Naive thymus-derived CD4-positive, alpha-beta T cell (primary cell): ENCODE measurements at regions not wholly inside any gene's neighbourhood (a gene's known extent, or its start where the extent isn't known, plus 50 kb on each side); places are given as distances from the start of the nearest gene placed in this dataset.

ENCODE experiments used
- ATAC-seq: fragments of 150-1000 bp; cut with Tn5 transposase; 2 replicates; pipeline ENCODE4 v1.10.0; 2021; ENCODE audit warnings: mild to moderate bottlenecking, moderate library complexity
- CTCF ChIA-PET: fragments of 350-600 bp; sonication (Branson Sonifier 250); formaldehyde crosslinking; loops from one replicate; lab custom pipeline; 2021; ENCODE audit warnings: antibody characterized with exemption; lab: Charles Lee
- POLR2A ChIA-PET: fragments of 350-600 bp; sonication (Branson Sonifier 250); formaldehyde crosslinking; loops from one replicate; lab custom pipeline; 2021; ENCODE audit warnings: antibody characterized with exemption, inconsistent platforms; lab: Charles Lee
- DNase-seq, 9 donors: peaks; one replicate each; pipeline versions ENCODE4 v3.0.0 to v3.0.0-alpha.2; 2020 to 2022; ENCODE audit warnings: mixed read lengths in 1 of 9
- H3K27ac ChIP-seq: one replicate; pipeline ENCODE4 v1.7.0; 2013; ENCODE audit warnings: mild to moderate bottlenecking, low read depth, low read length, moderate library complexity
- H3K27me3 ChIP-seq, 2 donors: one replicate each; pipeline ENCODE4 v1.7.0; 2013; ENCODE audit warnings: low read length in 2 of 2, mild to moderate bottlenecking in 2 of 2, moderate library complexity in 2 of 2; ENCODE audit not compliant: control insufficient read depth in 2 of 2, insufficient read depth in 2 of 2
- H3K36me3 ChIP-seq, 3 experiments: 1 replicate in 2 of 3; 2 replicates in 1 of 3; pipeline ENCODE4 v1.7.0; 2013; ENCODE audit warnings: low read length in 3 of 3, mild to moderate bottlenecking in 3 of 3, moderate library complexity in 1 of 3; ENCODE audit not compliant: insufficient read depth in 3 of 3, control insufficient read depth in 2 of 3
- H3K4me1 ChIP-seq, 2 donors: one replicate each; pipeline ENCODE4 v1.7.0; 2013; ENCODE audit warnings: low read length in 2 of 2, mild to moderate bottlenecking in 2 of 2, moderate library complexity in 1 of 2; ENCODE audit not compliant: control insufficient read depth in 2 of 2, insufficient read depth in 2 of 2
- H3K4me3 ChIP-seq: 2 replicates; pipeline ENCODE4 v1.7.0; 2013; ENCODE audit warnings: mild to moderate bottlenecking, low read length
- H3K9me3 ChIP-seq, 3 experiments: 1 replicate in 2 of 3; 2 replicates in 1 of 3; pipeline ENCODE4 v1.7.0; 2013; ENCODE audit warnings: low read length in 3 of 3; ENCODE audit not compliant: control insufficient read depth in 2 of 3
- H3K27ac Mint-ChIP-seq, 9 donors: one replicate each; pipeline ENCODE4 v1.8.0; 2020 to 2022; ENCODE audit warnings: mixed read lengths in 9 of 9, mild to moderate bottlenecking in 8 of 9, moderate library complexity in 5 of 9, inconsistent platforms in 2 of 9
- H3K27me3 Mint-ChIP-seq, 5 donors: one replicate each; pipeline ENCODE4 v1.8.0; 2021 to 2022; ENCODE audit warnings: mixed read lengths in 5 of 5, mild to moderate bottlenecking in 1 of 5
- H3K36me3 Mint-ChIP-seq, 5 donors: one replicate each; pipeline ENCODE4 v1.8.0; 2020 to 2022; ENCODE audit warnings: mixed read lengths in 5 of 5, mild to moderate bottlenecking in 3 of 5, inconsistent platforms in 1 of 5
- H3K4me1 Mint-ChIP-seq, 7 donors: one replicate each; pipeline ENCODE4 v1.8.0; 2020 to 2022; ENCODE audit warnings: mixed read lengths in 7 of 7, mild to moderate bottlenecking in 3 of 7, inconsistent platforms in 1 of 7
- H3K4me3 Mint-ChIP-seq, 10 donors: one replicate each; pipeline ENCODE4 v1.8.0; 2020 to 2022; ENCODE audit warnings: mild to moderate bottlenecking in 10 of 10, mixed read lengths in 10 of 10, moderate library complexity in 6 of 10, inconsistent platforms in 2 of 10
- H3K9me3 Mint-ChIP-seq, 11 donors: one replicate each; pipeline ENCODE4 v1.8.0; 2020 to 2022; ENCODE audit warnings: mixed read lengths in 11 of 11, mild to moderate bottlenecking in 4 of 11, inconsistent platforms in 1 of 11, moderate library complexity in 1 of 11
- intact Hi-C, 2 donors: fragments of 100-400 bp; cut with micrococcal nuclease; formaldehyde crosslinking; loops; one replicate each; pipeline ENCODE4 v1.15.1; 2023

GRCh38 chr11:37942081-37942480, 1344.0 kb upstream of the RAG2 start:
- no peaks in the 10 kb centered on the region for H3K27me3 ChIP-seq
- H3K9me3 Mint-ChIP-seq = peaks cover 0 to 41% (median 12%) of the 10 kb centered on the region in 11 donors
- intact Hi-C loops = loop anchor here in 1 of 2 donors (10.0 kb wide), 1 partner anchor 853 kb away; no protein-coding TSS in a partner anchor
- H3K9me3 ChIP-seq = peaks cover 0 to 10% (median 0%) of the 10 kb centered on the region in 3 experiments
- ChIA-PET CTCF (no interaction called here), POLR2A (no interaction called here)
- no peaks in the 10 kb centered on the region for H3K4me1 Mint-ChIP-seq
- no peaks in the 10 kb centered on the region for H3K27me3 Mint-ChIP-seq
- no peak for DNase-seq
- H3K36me3 ChIP-seq = no peaks in the 10 kb centered on the region
- no peaks in the 10 kb centered on the region for H3K4me1 ChIP-seq
- no peak for ATAC-seq
- no peak overlapping the region for H3K27ac ChIP-seq
- no peak overlapping the region for H3K27ac Mint-ChIP-seq
- H3K36me3 Mint-ChIP-seq = no peaks in the 10 kb centered on the region
- H3K4me3 Mint-ChIP-seq = no peak overlapping the region
- no peak overlapping the region for H3K4me3 ChIP-seq

DNA sequence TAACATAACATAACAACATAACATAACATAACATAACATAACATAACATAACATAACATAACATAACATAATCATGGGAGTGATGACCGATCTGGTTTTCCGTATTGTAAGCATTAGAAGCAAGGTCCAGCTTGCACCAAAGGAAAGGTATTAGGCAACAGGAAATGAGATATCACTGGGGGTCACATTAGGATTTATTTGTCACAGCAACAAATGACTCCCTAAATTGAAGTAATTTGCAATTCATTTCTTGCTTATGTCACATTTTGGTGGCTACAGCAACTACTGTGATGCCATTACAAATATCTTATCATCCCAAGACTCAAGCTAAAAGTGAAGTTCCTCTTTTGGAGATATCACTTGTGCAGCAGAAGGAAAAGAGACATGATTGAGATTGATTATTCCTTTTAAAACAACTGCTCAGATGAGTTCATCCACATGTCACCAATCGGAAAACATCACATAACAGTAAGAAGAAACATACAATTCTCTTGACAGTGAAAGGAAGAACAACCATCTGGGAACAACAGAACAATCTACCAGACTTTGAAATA, 1331.1 kb upstream of the RAG2 start:
- intact Hi-C loops = loop anchor here in 1 of 2 donors (10.0 kb wide), 1 partner anchor 506 kb away; no protein-coding TSS in a partner anchor
- no peak overlapping the region for H3K27ac Mint-ChIP-seq
- ATAC-seq = no peak
- no peaks in the 10 kb centered on the region for H3K4me1 ChIP-seq
- peaks cover 0 to 13% (median 0%) of the 10 kb centered on the region in 11 donors for H3K9me3 Mint-ChIP-seq
- POLR2A ChIA-PET = no interaction called here
- no peaks in the 10 kb centered on the region for H3K27me3 Mint-ChIP-seq
- no peaks in the 10 kb centered on the region for H3K27me3 ChIP-seq
- no peaks in the 10 kb centered on the region for H3K4me1 Mint-ChIP-seq
- H3K36me3 ChIP-seq = no peaks in the 10 kb centered on the region
- H3K36me3 Mint-ChIP-seq = no peaks in the 10 kb centered on the region
- H3K9me3 ChIP-seq = no peaks in the 10 kb centered on the region
- no peak overlapping the region for H3K4me3 Mint-ChIP-seq
- DNase-seq = no peak
- no peak overlapping the region for H3K4me3 ChIP-seq
- H3K27ac ChIP-seq = no peak overlapping the region
- CTCF ChIA-PET = interaction anchor here (0.5 kb wide), 1 partner anchor 627 kb away, joined by 3 read pairs; no protein-coding TSS in a partner anchor

GRCh38 chr11:37926772-37927171, 1328.7 kb upstream of the RAG2 start:
- Mint-ChIP-seq H3K27me3 (no peaks in the 10 kb centered on the region), H3K27ac (no peak overlapping the region), H3K4me1 (no peaks in the 10 kb centered on the region), H3K9me3 (peaks cover 0 to 11% (median 0%) of the 10 kb centered on the region in 11 donors), H3K36me3 (no peaks in the 10 kb centered on the region), H3K4me3 (no peak overlapping the region)
- ChIA-PET POLR2A (no interaction called here), CTCF (no interaction called here)
- intact Hi-C loops = loop anchor here in 1 of 2 donors (10.0 kb wide), 1 partner anchor 508 kb away; no protein-coding TSS in a partner anchor
- DNase-seq = no peak
- H3K27me3 ChIP-seq = no peaks in the 10 kb centered on the region
- H3K9me3 ChIP-seq = no peaks in the 10 kb centered on the region
- ATAC-seq = no peak
- H3K36me3 ChIP-seq = no peaks in the 10 kb centered on the region
- H3K4me3 ChIP-seq = no peak overlapping the region
- H3K27ac ChIP-seq = no peak overlapping the region
- H3K4me1 ChIP-seq = no peaks in the 10 kb centered on the region

GRCh38 chr11:37916331-37916730, 1318.3 kb upstream of the RAG2 start:
- Mint-ChIP-seq H3K9me3 (peaks cover 0 to 10% (median 4%) of the 10 kb centered on the region in 11 donors), H3K27me3 (no peaks in the 10 kb centered on the region), H3K4me1 (no peaks in the 10 kb centered on the region), H3K36me3 (peaks cover 0 to 4% (median 0%) of the 10 kb centered on the region in 5 donors), H3K4me3 (no peak overlapping the region), H3K27ac (no peak overlapping the region)
- intact Hi-C loops = no loop called here
- DNase-seq (no peak), ATAC-seq (no peak)
- Histone ChIP-seq H3K27me3 (no peaks in the 10 kb centered on the region), H3K9me3 (no peaks in the 10 kb centered on the region), H3K27ac (no peak overlapping the region), H3K4me1 (no peaks in the 10 kb centered on the region), H3K36me3 (no peaks in the 10 kb centered on the region), H3K4me3 (no peak overlapping the region)
- ChIA-PET CTCF (no interaction called here), POLR2A (no interaction called here)

DNA sequence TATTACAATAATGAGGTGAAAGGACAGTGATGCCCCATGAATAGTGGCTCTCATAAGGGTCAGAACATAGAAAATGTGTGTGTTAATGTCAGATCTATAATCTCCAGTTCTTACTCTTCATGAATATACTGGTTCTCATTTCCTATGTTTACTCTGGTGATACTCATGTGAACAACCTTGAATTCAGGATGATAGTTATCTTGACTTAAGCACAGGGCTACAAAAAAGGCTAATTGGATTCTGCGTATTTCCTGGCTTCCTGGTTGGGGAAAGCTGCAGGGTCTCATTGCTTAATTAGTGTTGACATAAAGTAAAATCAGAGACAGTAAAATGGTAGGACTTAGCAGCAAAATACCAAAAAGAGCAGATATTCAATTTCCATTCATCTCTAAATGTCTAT, 1316.8 kb upstream of the RAG2 start:
- Histone ChIP-seq H3K36me3 (no peaks in the 10 kb centered on the region), H3K27me3 (no peaks in the 10 kb centered on the region), H3K9me3 (no peaks in the 10 kb centered on the region), H3K4me1 (no peaks in the 10 kb centered on the region), H3K4me3 (no peak overlapping the region), H3K27ac (no peak overlapping the region)
- ChIA-PET POLR2A (no interaction called here), CTCF (no interaction called here)
- Mint-ChIP-seq H3K9me3 (peaks cover 0 to 10% (median 3%) of the 10 kb centered on the region in 11 donors), H3K27me3 (no peaks in the 10 kb centered on the region), H3K36me3 (peaks cover 0 to under 1% (median 0%) of the 10 kb centered on the region in 5 donors), H3K4me3 (no peak overlapping the region), H3K4me1 (no peaks in the 10 kb centered on the region), H3K27ac (no peak overlapping the region)
- DNase-seq (no peak), ATAC-seq (no peak)
- intact Hi-C loops = no loop called here

DNA sequence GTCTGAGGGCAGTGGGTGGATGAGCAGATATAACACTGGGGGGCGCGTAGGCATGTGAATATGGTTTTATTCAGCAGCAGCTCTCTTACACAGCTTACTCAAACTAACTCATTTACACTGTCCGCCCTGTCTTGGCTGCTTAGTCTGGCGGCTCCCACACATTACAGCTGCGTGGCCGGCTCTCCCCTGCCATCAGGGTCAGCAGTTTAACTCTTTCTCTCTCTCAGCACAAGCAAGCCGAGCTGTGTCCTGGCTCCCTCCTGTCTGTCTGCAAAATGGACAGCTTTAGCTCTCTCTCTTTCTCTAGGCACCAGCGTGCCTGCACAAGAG, 1310.1 kb upstream of the RAG2 start:
- H3K4me1 ChIP-seq = no peaks in the 10 kb centered on the region
- H3K9me3 ChIP-seq = peaks cover 0 to 6% (median 0%) of the 10 kb centered on the region in 3 experiments
- ChIA-PET POLR2A (no interaction called here), CTCF (no interaction called here)
- H3K4me3 ChIP-seq = no peak overlapping the region
- no peak overlapping the region for H3K27ac Mint-ChIP-seq
- H3K36me3 ChIP-seq = no peaks in the 10 kb centered on the region
- no peak overlapping the region for H3K4me3 Mint-ChIP-seq
- peaks cover 2 to 14% (median 8%) of the 10 kb centered on the region in 11 donors for H3K9me3 Mint-ChIP-seq
- DNase-seq (no peak), ATAC-seq (no peak)
- H3K4me1 Mint-ChIP-seq = no peaks in the 10 kb centered on the region
- intact Hi-C loops = no loop called here
- no peak overlapping the region for H3K27ac ChIP-seq
- no peaks in the 10 kb centered on the region for H3K27me3 Mint-ChIP-seq
- peaks cover 0 to 3% (median 0%) of the 10 kb centered on the region in 5 donors for H3K36me3 Mint-ChIP-seq
- H3K27me3 ChIP-seq = no peaks in the 10 kb centered on the region
